Tibial nerve (tissue), 4 donors: ENCODE measurements at regions not wholly inside any gene's neighbourhood (a gene's known extent, or its start where the extent isn't known, plus 50 kb on each side); places are given as distances from the start of the nearest gene placed in this dataset.

Source experiments
- DNase-seq, 2 donors: peaks; one replicate each; pipeline ENCODE4 v3.0.0-alpha.2; 2019; ENCODE audit warnings: low spot score in 2 of 2
- H3K27ac ChIP-seq, 4 donors: fragments of 200-600 bp; sonication (generic) in 3 of 4; one replicate each; pipeline ENCODE4 v1.5.1; 2017 to 2019; ENCODE audit warnings: mild to moderate bottlenecking in 1 of 4
- H3K27me3 ChIP-seq, 2 donors: fragments of 200-600 bp; sonication (generic) in 1 of 2; one replicate each; pipeline versions ENCODE4 v1.5.1 to v1.6.0; 2017 to 2019
- H3K36me3 ChIP-seq, 3 donors: fragments of 200-600 bp; sonication (generic); one replicate each; pipeline ENCODE4 v1.5.1; 2018 to 2019
- H3K4me1 ChIP-seq, 4 donors: fragments of 200-600 bp; sonication (generic) in 3 of 4; one replicate each; pipeline ENCODE4 v1.5.1; 2017 to 2019
- H3K4me3 ChIP-seq, 4 donors: fragments of 200-600 bp; sonication (generic) in 3 of 4; one replicate each; pipeline ENCODE4 v1.5.1; 2017 to 2019; ENCODE audit warnings: mild to moderate bottlenecking in 1 of 4, moderate library complexity in 1 of 4
- H3K9me3 ChIP-seq, 4 donors: fragments of 200-600 bp; sonication (generic) in 3 of 4; one replicate each; pipeline ENCODE4 v1.5.1; 2017 to 2019
- EP300 ChIP-seq, 2 donors: sonication (generic); formaldehyde crosslinking; IDR thresholded peaks; one replicate each; pipeline ENCODE4 v1.6.1; 2017; ENCODE audit warnings: antibody characterized with exemption in 2 of 2, mild to moderate bottlenecking in 1 of 2
- POLR2A ChIP-seq, 2 donors: fragments of 450-650 bp; IDR thresholded peaks; one replicate each; pipeline ENCODE4 v1.6.1; 2017; ENCODE audit warnings: antibody characterized with exemption in 2 of 2, mild to moderate bottlenecking in 2 of 2, moderate library complexity in 2 of 2
- WGBS, 2 donors: methylation state at CpG; one replicate each; pipeline ENCODE4 v1.1.5; 2018; 5-methylcytosine and 5-hydroxymethylcytosine counted together
- TF ChIP-seq, protein P1 (sequence below), 5 experiments: fragments of 200-600 bp in 3 of 5; fragments of 450-650 bp in 2 of 5; sonication (generic) in 3 of 5; IDR thresholded peaks; one replicate each; pipeline ENCODE4 v1.5.1; 2016 to 2019; ENCODE audit warnings: antibody characterized with exemption in 5 of 5, mild to moderate bottlenecking in 3 of 5, moderate library complexity in 2 of 5

DNA sequence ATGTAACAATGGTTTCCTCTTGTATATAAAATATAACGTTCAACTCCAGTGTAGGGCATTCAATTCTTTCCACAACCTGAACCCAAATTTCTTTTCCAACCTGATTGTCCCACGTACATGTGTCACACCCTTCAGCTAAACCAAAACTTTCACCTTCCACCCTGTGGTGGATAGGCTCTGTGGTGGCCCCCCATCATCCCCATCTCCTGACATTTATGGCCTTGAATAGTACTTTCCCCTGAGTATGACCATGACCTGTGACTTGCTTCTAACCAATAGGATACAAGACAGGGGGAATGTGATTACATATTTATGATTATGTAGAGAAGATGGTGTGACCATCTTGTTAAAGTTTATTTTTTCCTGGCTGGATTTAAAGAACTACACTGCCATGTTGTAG lies 377.0 kb downstream of the PTPRC start:
- DNase-seq: no peak
- Histone ChIP-seq H3K27me3 (no peaks in the 10 kb centered on the region), H3K9me3 (no peaks in the 10 kb centered on the region), H3K4me1 (no peaks in the 10 kb centered on the region), H3K36me3 (no peaks in the 10 kb centered on the region), H3K27ac (no peak overlapping the region), H3K4me3 (no peak overlapping the region)
- TF ChIP-seq EP300 (IDR thresholded peaks at IDR 0.05): no peak
- no peak for TF ChIP-seq POLR2A (IDR thresholded peaks at IDR 0.05)
- 84 to 91% methylated on average over 2 of the region's 2 CpGs for WGBS, 2 donors

DNA sequence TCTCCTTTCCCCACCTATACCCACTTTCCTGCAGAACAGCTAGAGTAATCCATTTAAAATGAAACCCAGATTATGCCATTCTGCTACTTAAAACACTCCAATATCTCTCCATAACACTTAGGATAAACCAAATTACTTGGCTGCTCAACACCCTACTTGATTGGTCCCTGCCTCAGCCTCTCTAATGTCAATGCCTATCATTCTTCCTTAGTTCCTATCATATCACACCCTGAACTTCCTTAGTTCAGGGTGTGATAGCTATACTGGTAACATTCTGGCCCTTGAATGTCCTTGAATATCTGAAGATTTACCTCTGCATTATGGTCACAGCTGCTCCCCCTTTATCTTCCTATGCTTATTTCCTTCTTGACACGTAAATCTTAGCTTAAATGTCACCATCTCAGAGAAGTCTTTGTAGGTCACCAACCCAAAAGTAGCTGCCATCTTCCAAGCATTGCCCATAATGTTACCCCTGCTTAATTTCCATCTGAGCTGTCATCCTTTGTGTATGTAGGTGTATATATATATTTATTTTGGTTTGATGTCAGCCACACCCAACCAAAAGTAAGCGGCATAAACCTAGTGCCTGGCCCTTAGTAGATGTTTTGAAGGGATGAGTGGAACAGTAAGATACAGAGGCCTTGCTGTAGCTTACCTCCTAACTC lies 379.8 kb downstream of the PTPRC start:
- Histone ChIP-seq H3K36me3 (no peaks in the 10 kb centered on the region), H3K27ac (no peak overlapping the region), H3K4me3 (no peak overlapping the region), H3K27me3 (no peaks in the 10 kb centered on the region), H3K4me1 (no peaks in the 10 kb centered on the region), H3K9me3 (no peaks in the 10 kb centered on the region)
- DNase-seq: no peak
- TF ChIP-seq, protein P1, sequence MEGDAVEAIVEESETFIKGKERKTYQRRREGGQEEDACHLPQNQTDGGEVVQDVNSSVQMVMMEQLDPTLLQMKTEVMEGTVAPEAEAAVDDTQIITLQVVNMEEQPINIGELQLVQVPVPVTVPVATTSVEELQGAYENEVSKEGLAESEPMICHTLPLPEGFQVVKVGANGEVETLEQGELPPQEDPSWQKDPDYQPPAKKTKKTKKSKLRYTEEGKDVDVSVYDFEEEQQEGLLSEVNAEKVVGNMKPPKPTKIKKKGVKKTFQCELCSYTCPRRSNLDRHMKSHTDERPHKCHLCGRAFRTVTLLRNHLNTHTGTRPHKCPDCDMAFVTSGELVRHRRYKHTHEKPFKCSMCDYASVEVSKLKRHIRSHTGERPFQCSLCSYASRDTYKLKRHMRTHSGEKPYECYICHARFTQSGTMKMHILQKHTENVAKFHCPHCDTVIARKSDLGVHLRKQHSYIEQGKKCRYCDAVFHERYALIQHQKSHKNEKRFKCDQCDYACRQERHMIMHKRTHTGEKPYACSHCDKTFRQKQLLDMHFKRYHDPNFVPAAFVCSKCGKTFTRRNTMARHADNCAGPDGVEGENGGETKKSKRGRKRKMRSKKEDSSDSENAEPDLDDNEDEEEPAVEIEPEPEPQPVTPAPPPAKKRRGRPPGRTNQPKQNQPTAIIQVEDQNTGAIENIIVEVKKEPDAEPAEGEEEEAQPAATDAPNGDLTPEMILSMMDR (IDR thresholded peaks at IDR 0.05): no peak
- TF ChIP-seq EP300 (IDR thresholded peaks at IDR 0.05) (no peak), POLR2A (IDR thresholded peaks at IDR 0.05) (no peak)
- WGBS, 2 donors: 96 to 100% methylated on average over 2 of the region's 2 CpGs

DNA sequence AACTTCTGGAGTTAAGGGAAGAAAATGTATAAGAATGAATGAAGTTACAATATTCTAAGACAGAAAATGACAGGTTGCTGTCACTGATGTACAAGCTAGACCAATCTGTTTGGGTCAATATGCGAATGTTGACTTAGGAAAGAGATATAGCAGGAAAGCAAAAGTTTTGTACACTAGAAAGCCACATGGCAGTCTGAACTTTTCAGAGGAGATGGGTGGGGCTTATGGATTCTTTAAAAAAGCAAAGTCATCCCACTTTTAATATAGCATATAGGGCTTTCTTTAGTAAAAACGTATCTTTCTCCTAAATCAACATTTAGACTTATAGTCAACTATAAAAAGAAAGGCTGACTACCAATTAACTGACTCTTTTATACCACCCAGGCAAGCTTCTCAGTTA lies 381.2 kb downstream of the PTPRC start:
- no peaks in the 10 kb centered on the region for H3K9me3 ChIP-seq
- no peaks in the 10 kb centered on the region for H3K36me3 ChIP-seq
- WGBS, 2 donors: 73 to 80% methylated on average over 2 of the region's 2 CpGs
- H3K27ac ChIP-seq: no peak overlapping the region
- H3K27me3 ChIP-seq: no peaks in the 10 kb centered on the region
- no peak overlapping the region for H3K4me3 ChIP-seq
- no peak for DNase-seq
- TF ChIP-seq EP300 (IDR thresholded peaks at IDR 0.05) (no peak), POLR2A (IDR thresholded peaks at IDR 0.05) (no peak)
- TF ChIP-seq, protein P1 (IDR thresholded peaks at IDR 0.05): no peak
- no peaks in the 10 kb centered on the region for H3K4me1 ChIP-seq

DNA sequence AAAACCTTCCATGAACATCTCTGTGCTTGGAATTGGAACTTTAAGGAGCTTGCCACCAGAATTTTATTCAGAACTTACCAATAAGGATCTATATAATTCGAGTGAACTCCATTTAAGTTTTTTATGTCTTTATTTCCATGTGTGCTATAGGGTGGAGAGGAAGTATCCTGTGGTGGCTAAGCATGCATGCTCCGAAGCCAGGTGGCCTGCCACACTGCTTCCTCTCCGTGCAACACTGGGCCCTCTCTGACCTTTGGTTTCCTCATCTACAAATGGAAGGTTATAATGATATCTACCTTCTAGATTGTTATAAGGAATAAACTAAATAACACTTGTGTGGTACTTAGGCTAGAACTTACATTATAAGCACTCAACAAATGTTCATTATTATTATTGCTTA lies 382.1 kb downstream of the PTPRC start:
- TF ChIP-seq, protein P1 (IDR thresholded peaks at IDR 0.05): no peak
- TF ChIP-seq POLR2A (IDR thresholded peaks at IDR 0.05) (no peak), EP300 (IDR thresholded peaks at IDR 0.05) (no peak)
- WGBS, 2 donors: 75% methylated on average over 3 of the region's 3 CpGs
- H3K9me3 ChIP-seq: no peaks in the 10 kb centered on the region

DNA sequence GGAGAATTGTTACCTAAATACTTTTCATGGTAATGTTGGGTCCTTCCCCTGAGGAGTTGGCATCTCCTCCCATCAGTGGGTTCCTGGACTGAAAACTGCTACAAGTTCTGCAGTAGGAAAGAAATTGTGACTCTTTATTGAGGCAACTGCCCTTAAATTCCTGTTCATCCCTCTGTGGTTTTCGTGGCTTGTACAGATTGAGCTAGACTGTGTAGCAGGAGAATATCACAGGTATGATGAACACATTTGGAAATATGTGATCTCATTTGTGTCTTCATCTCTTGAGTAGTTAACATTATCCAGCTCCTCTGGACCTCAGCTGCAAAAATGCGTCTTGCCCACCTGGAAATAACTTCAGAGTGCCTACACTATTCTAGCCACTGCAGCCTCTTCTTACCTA lies 390.6 kb downstream of the PTPRC start:
- TF ChIP-seq POLR2A (IDR thresholded peaks at IDR 0.05) (no peak), EP300 (IDR thresholded peaks at IDR 0.05) (no peak)
- TF ChIP-seq, protein P1 (IDR thresholded peaks at IDR 0.05): no peak
- H3K27me3 ChIP-seq: no peaks in the 10 kb centered on the region
- peaks cover 0 to 2% (median 0%) of the 10 kb centered on the region in 4 donors for H3K9me3 ChIP-seq
- H3K4me1 ChIP-seq: no peaks in the 10 kb centered on the region
- H3K27ac ChIP-seq: no peak overlapping the region
- no peaks in the 10 kb centered on the region for H3K36me3 ChIP-seq
- no peak for DNase-seq
- 93 to 95% methylated on average over 2 of the region's 2 CpGs for WGBS, 2 donors
- no peak overlapping the region for H3K4me3 ChIP-seq

More for the DNA sequence above, 382.1 kb downstream of the PTPRC start:
- no peak overlapping the region for H3K4me3 ChIP-seq
- H3K27me3 ChIP-seq: no peaks in the 10 kb centered on the region
- H3K27ac ChIP-seq: no peak overlapping the region
- no peaks in the 10 kb centered on the region for H3K36me3 ChIP-seq
- no peak for DNase-seq
- H3K4me1 ChIP-seq: no peaks in the 10 kb centered on the region
